Bronchial epithelial cell (primary cell): ENCODE measurements at regions not wholly inside any gene's neighbourhood (a gene's known extent, or its start where the extent isn't known, plus 50 kb on each side); places are given as distances from the start of the nearest gene placed in this dataset.

ENCODE experiments used
- DNase-seq: peaks from one replicate; pipeline ENCODE4 v3.0.0-alpha.2; 2010; ENCODE audit warnings: low read depth
- FAIRE-seq: peaks from 2 replicates; lab custom pipeline; 2011; peaks lifted over from hg19 to GRCh38; lab: Jason Lieb, UNC
- H3K27me3 ChIP-seq: 2 replicates; pipeline ENCODE4 v1.5.1; 2011; ENCODE audit warnings: low read length; ENCODE audit not compliant: control insufficient read depth, insufficient read depth
- H3K36me3 ChIP-seq: 2 replicates; pipeline ENCODE4 v1.5.1; 2011; ENCODE audit warnings: low read length; ENCODE audit not compliant: control insufficient read depth, insufficient read depth
- H3K4me3 ChIP-seq: 2 replicates; pipeline ENCODE4 v1.5.1; 2011; ENCODE audit warnings: mild to moderate bottlenecking, low read depth, low read length, control low read depth
- CTCF ChIP-seq: IDR thresholded peaks from 2 replicates; pipeline ENCODE4 v1.5.1; 2011; ENCODE audit warnings: mild to moderate bottlenecking, moderate library complexity, low read length, control low read depth, inconsistent platforms; ENCODE audit not compliant: insufficient read depth, severe bottlenecking

DNA sequence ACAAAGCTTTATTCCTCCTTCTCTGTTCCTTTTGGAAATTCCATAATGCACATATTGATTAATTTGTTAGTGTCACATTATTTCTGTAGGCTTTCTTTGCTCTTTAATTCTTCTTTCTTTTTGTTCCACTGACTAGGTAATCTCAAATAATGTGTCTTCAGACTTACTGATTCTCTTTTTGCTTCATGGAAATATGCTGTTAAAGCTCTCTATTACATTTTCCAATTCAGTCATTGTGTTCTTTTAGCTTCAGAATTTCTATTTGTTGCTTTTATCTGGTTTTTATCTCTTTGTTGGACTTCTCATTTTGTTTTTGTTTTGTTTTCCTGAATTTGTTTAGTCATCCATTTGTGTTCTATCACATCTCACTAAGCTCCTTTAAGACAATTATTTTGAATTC lies 147.0 kb upstream of the EOMES start:
- no peak for TF ChIP-seq CTCF
- H3K36me3 ChIP-seq = no peaks in the 10 kb centered on the region
- no peaks in the 10 kb centered on the region for H3K27me3 ChIP-seq
- DNase-seq = no peak
- H3K4me3 ChIP-seq = no peak overlapping the region
- no peak for FAIRE-seq

DNA sequence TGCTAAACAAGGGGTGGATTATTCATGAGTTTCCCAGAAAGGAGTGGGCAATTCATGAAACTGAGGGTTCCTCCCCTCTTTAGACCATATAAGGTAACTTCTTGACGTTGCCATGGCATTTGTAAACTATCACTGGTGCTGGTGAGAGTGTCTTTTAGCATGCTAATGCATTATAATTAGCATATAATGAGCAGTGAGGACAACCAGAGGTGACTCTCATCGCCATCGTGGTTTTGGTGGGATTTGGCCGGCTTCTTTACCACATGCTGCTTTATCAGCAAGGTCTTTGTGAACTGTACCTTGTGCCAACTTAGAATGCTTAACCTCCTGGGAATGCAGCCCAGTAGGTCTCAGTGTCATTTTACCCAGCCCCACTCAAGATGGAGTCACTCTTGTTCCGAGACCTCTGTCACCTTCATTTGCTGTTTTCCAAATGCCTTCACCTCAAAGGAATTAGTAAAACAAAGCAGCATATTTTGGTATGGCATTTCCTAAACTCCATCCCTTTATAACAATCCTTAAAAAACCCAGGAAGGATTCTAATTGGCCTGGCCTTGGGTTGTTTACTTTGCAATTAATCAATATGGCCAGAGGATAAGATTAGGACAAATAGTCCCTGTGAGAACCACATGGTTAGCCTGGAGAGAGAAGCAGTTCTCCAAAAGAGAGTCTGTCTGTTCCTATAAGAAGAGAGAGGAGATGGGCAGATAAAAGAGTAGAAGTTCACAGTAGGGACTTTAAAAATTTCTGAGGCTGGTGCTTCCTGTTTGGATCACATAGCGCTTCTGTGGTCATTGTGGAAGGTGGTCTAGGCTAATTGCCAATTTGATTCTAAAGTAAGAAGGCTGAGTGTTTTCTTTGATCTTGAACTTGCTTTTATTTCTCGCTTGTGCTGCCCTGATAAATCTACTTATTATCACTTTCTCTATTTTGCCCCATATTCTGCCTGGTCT lies 155.2 kb upstream of the EOMES start:
- Histone ChIP-seq H3K36me3 (no peaks in the 10 kb centered on the region), H3K27me3 (no peaks in the 10 kb centered on the region), H3K4me3 (no peak overlapping the region)
- FAIRE-seq = no peak
- no peak for DNase-seq
- TF ChIP-seq CTCF = no peak

DNA sequence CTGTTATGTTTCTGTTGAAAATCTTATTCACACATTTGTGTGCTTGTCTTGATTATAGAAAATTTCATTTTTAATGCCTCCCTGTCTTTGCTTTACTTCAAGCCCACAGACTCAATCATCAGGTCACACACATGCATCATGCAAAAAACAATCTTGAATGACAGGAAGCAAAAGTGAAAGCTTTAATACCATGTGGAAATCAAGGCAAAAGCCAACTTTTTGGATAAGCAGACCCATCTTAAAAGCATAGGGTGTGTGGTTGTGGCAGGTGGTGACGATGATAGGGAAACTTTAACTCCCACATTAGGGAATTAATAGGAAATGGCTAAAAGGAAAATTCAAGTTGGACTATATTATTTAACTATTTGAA lies 155.9 kb upstream of the EOMES start:
- no peak for FAIRE-seq
- H3K4me3 ChIP-seq = no peak overlapping the region
- no peak for TF ChIP-seq CTCF
- H3K36me3 ChIP-seq = no peaks in the 10 kb centered on the region
- no peak for DNase-seq
- no peaks in the 10 kb centered on the region for H3K27me3 ChIP-seq

DNA sequence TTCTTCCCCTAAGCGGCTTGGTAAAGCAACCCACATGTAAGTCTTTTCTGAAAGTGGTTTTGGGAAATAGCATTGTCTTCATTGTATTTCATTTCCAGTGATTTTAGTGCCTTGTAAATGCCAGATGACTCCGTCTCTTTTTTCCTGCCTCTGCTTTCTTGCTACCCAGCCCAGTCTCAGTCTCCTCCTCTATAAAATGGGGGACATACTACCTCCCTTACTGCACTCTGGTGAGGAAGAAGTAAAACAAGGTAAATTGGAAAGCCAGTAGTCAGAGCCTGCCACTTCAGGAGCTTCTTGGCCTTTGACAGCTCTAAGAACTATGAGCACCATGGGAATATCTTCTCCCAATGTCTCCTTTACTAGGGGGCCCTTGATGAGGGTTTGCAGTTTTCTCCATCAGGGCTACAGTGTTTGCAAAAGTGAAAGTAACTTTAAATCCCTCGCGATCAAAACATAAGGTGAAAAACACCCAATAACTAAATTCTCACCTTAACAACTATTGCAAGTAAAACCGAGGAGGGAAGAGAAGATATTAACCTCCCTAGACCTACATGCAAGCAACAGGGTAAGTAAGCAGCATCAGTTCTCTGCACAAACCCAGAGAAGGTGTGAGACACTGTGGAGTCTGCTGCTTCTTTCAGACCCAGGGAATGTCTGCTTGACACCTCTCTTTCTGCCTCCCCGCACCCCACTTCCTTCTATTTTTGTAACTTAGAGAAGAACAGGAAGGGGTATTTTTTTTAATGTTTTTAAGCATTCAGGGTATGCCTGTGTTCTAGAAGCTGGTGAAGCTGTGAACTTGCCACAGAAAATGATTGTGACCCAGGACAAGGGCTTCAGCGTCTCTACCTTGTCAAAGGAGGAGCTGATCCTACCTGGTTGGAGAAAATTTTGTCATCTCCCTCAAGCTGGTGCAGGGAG lies 159.1 kb upstream of the EOMES start:
- no peak for TF ChIP-seq CTCF
- Histone ChIP-seq H3K27me3 (no peaks in the 10 kb centered on the region), H3K4me3 (no peak overlapping the region), H3K36me3 (no peaks in the 10 kb centered on the region)
- FAIRE-seq = no peak
- no peak for DNase-seq

DNA sequence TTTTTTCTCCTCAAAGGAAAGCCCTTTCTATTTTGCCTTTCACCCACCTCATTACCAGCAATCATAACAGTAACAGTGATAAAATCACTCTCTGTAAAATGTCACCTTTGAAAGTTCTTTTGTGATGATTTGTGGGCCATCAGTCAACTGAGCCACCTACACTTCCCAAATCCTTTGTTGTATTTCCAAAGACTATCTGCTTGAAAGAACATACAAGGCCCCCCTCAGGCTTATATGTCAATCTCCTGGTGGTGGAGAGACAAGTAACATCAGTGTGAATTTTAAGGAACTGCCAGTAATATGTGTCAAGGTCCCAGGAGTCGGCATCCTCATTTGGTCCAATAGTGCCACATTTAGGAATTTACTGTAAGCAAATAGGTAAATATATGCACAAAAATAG lies 161.1 kb upstream of the EOMES start:
- FAIRE-seq (no peak), DNase-seq (no peak)
- H3K4me3 ChIP-seq = no peak overlapping the region

More for the DNA sequence above, 161.1 kb upstream of the EOMES start:
- no peak for TF ChIP-seq CTCF
- Histone ChIP-seq H3K36me3 (no peaks in the 10 kb centered on the region), H3K27me3 (no peaks in the 10 kb centered on the region)
